NB4 (cell line): ENCODE measurements at regions not wholly inside any gene's neighbourhood (a gene's known extent, or its start where the extent isn't known, plus 50 kb on each side); places are given as distances from the start of the nearest gene placed in this dataset.

Source experiments
- CTCF ChIP-seq: IDR thresholded peaks from one replicate; pipeline ENCODE4 v1.5.1; 2012; ENCODE audit warnings: low read depth, low read length
- MAX ChIP-seq: IDR thresholded peaks from 2 replicates; pipeline ENCODE4 v1.6.1; 2011; ENCODE audit warnings: low read depth, low read length
- MYC ChIP-seq: IDR thresholded peaks from 2 replicates; pipeline ENCODE4 v1.6.1; 2011; ENCODE audit warnings: low read depth, low read length
- POLR2A ChIP-seq: IDR thresholded peaks from 2 replicates; pipeline ENCODE4 v1.6.1; 2011; ENCODE audit warnings: mild to moderate bottlenecking; ENCODE audit not compliant: insufficient read length; ENCODE audit errors: extremely low read depth

- TF ChIP-seq CTCF (no peak), MYC (no peak), POLR2A (no peak), MAX (no peak)
Observed at GRCh38 chr6:11912420-11912819, 99.7 kb upstream of the HIVEP1 start.
